Keratinocyte (primary cell): ENCODE measurements at regions not wholly inside any gene's neighbourhood (a gene's known extent, or its start where the extent isn't known, plus 50 kb on each side); places are given as distances from the start of the nearest gene placed in this dataset.

Experiments
- CTCF ChIP-seq, 3 experiments: IDR thresholded peaks in 1 of 3; conservative IDR thresholded peaks in 1 of 3; optimal IDR thresholded peaks in 1 of 3; 2 replicates in 2 of 3; 3 replicates in 1 of 3; pipeline versions ENCODE3 to v1.5.1; 2011; ENCODE audit warnings: low read length in 3 of 3, mild to moderate bottlenecking in 3 of 3, moderate library complexity in 2 of 3, control low read depth in 1 of 3, inconsistent platforms in 1 of 3; ENCODE audit not compliant: insufficient read depth in 2 of 3; ENCODE audit errors: extremely low read depth in 1 of 3
- EZH2 ChIP-seq: IDR thresholded peaks from one replicate; pipeline ENCODE4 v1.6.1; 2012; ENCODE audit warnings: inconsistent platforms, mild to moderate bottlenecking, low read length, moderate library complexity

GRCh38 chr9:10858817-10859216 lies 246.0 kb upstream of the PTPRD start:
- TF ChIP-seq CTCF (optimal IDR thresholded peaks at IDR 0.05 in 1 of 3, IDR thresholded peaks at IDR 0.05 in 1 of 3, conservative IDR thresholded peaks at IDR 0.05 in 1 of 3; ENCODE audit: extremely low read depth in 1 of 3, insufficient read depth in 2 of 3, low read length in 3 of 3) (no peak), EZH2 (no peak)
